K562 (cell line): ENCODE measurements at regions not wholly inside any gene's neighbourhood (a gene's known extent, or its start where the extent isn't known, plus 50 kb on each side); places are given as distances from the start of the nearest gene placed in this dataset.

Source experiments
- ATAC-seq: fragments of 200-7000 bp; cut with Tn5 transposase; 3 replicates; pipeline ENCODE4 v1.9.1; 2020; ENCODE audit warnings: moderate library complexity
- BruUV-seq: library from RNA; stranded (reverse); fragments of 400-500 nt; replicated peaks from 2 replicates; lab custom pipeline; 2021; lab: Mats Ljungman, UMichigan
- CTCF ChIA-PET: fragments of 300-600 bp; formaldehyde crosslinking; extraction: SDS; loops from one replicate; lab custom pipeline; 2021; ENCODE audit warnings: low intra/inter-chr PET ratio; lab: Yijun Ruan, JAX
- POLR2A ChIA-PET: fragments of 300-600, 350-650 bp; sonication (Branson Sonifier 250); formaldehyde crosslinking; extraction: SDS; loops from one replicate; lab custom pipeline; 2021; ENCODE audit warnings: antibody characterized with exemption, inconsistent platforms; lab: Yijun Ruan, JAX
- DNase-seq, 4 experiments: peaks; one replicate each; pipeline versions ENCODE4 v3.0.0 to v3.0.0-alpha.2; 2011 to 2018; ENCODE audit warnings: low spot score in 3 of 4, mixed read lengths in 3 of 4; ENCODE audit errors: extremely low read depth in 1 of 4
- FAIRE-seq: peaks from 2 replicates; lab custom pipeline; 2011; peaks lifted over from hg19 to GRCh38; lab: Jason Lieb, UNC
- H2AFZ ChIP-seq: 2 replicates; pipeline ENCODE4 v1.6.0; 2011; ENCODE audit warnings: low read depth, low read length, control low read depth, inconsistent platforms
- H3K27ac ChIP-seq: fragments of 200-600 bp; 3 replicates; pipeline ENCODE4 v1.8.0; 2011; ENCODE audit warnings: low read depth, mild to moderate bottlenecking, control low read depth, inconsistent platforms, low read length, moderate library complexity, mixed read lengths; ENCODE audit errors: extremely low read depth
- H3K27me3 ChIP-seq, 2 experiments: fragments of 300-600 bp in 1 of 2; 2 replicates in 1 of 2; 3 replicates in 1 of 2; pipeline versions ENCODE4 v1.6.0 to v1.8.0; 2011; ENCODE audit warnings: inconsistent platforms in 2 of 2, low read length in 2 of 2, mild to moderate bottlenecking in 1 of 2, mixed read lengths in 1 of 2, moderate library complexity in 1 of 2; ENCODE audit not compliant: control insufficient read depth in 2 of 2, insufficient read depth in 2 of 2
- H3K36me3 ChIP-seq: fragments of 300-600 bp; 3 replicates; pipeline ENCODE4 v1.8.0; 2011; ENCODE audit warnings: mild to moderate bottlenecking, low read length, inconsistent platforms; ENCODE audit not compliant: control insufficient read depth, insufficient read depth
- H3K4me1 ChIP-seq, 2 experiments: fragments of 200-600 bp in 1 of 2; replicated peaks in 1 of 2; 2 replicates in 1 of 2; 3 replicates in 1 of 2; pipeline versions ENCODE4 v1.5.1 to v1.8.0; 2011; ENCODE audit warnings: inconsistent platforms in 2 of 2, low read length in 2 of 2, mild to moderate bottlenecking in 1 of 2, mixed read lengths in 1 of 2, moderate library complexity in 1 of 2; ENCODE audit not compliant: control insufficient read depth in 2 of 2, insufficient read depth in 2 of 2
- H3K4me2 ChIP-seq: 2 replicates; pipeline ENCODE4 v1.6.1; 2011; ENCODE audit warnings: low read length, control low read depth, inconsistent platforms, mixed read lengths; ENCODE audit not compliant: insufficient read depth
- H3K4me3 ChIP-seq: fragments of 200-600 bp; sonication (generic), shearing (Covaris generic); 2 replicates; pipeline ENCODE4 v1.5.1; 2016; ENCODE audit warnings: control low read depth, inconsistent platforms
- H3K79me2 ChIP-seq: fragments of 200-600 bp; 3 replicates; pipeline ENCODE4 v1.8.0; 2011; ENCODE audit warnings: low read length, inconsistent platforms; ENCODE audit not compliant: control insufficient read depth, insufficient read depth
- H3K9ac ChIP-seq, 2 experiments: 2 replicates each; pipeline versions ENCODE4 v1.6.0 to v1.6.1; 2011; ENCODE audit warnings: low read depth in 2 of 2, low read length in 2 of 2, control low read depth in 1 of 2, inconsistent platforms in 1 of 2, mild to moderate bottlenecking in 1 of 2, mixed read lengths in 1 of 2; ENCODE audit not compliant: insufficient read depth in 1 of 2
- H3K9me1 ChIP-seq: one replicate; pipeline ENCODE4 v1.6.0; 2011; ENCODE audit warnings: inconsistent platforms, mild to moderate bottlenecking, low read length, moderate library complexity; ENCODE audit not compliant: control insufficient read depth, insufficient read depth
- H3K9me3 ChIP-seq: replicated peaks from 2 replicates; pipeline ENCODE4 v1.5.1; 2011; ENCODE audit warnings: low read depth, low read length, inconsistent platforms; ENCODE audit not compliant: control insufficient read depth, insufficient read depth
- H4K20me1 ChIP-seq: replicated peaks from 2 replicates; pipeline ENCODE4 v1.6.1; 2011; ENCODE audit warnings: low read length, inconsistent platforms, mixed read lengths; ENCODE audit not compliant: control insufficient read depth, insufficient read depth
- CAMTA2 ChIP-seq: fragments of 250-450 bp; sonication (Bioruptor Pico); conservative IDR thresholded peaks from 2 replicates; pipeline ENCODE4 v1.5.1; 2022
- CREBBP ChIP-seq: IDR thresholded peaks from one replicate; pipeline ENCODE4 v1.6.1; 2012; ENCODE audit warnings: low read depth, mild to moderate bottlenecking, control low read depth, inconsistent platforms, low read length
- DACH1 ChIP-seq: fragments of 450-650 bp; IDR thresholded peaks from 2 replicates; pipeline ENCODE4 v1.6.1; 2018; ENCODE audit not compliant: partially characterized antibody
- HNRNPUL1 ChIP-seq: fragments of 200-400 bp; formaldehyde crosslinking; IDR thresholded peaks from 2 replicates; pipeline ENCODE4 v1.6.1; 2017; ENCODE audit warnings: low read length
- MAZ ChIP-seq, 2 experiments: fragments of 450-650 bp in 1 of 2; sonication (generic) in 1 of 2; formaldehyde crosslinking; IDR thresholded peaks in 1 of 2; conservative IDR thresholded peaks in 1 of 2; 2 replicates each; pipeline versions ENCODE4 v1.4.0 to v1.5.0; 2020; ENCODE audit warnings: mild to moderate bottlenecking in 1 of 2, missing genetic modification reagents in 1 of 2
- MTA2 ChIP-seq: fragments of 450-650 bp; IDR thresholded peaks from 2 replicates; pipeline ENCODE4 v1.6.1; 2016; ENCODE audit warnings: low read depth
- MTA3 ChIP-seq: fragments of 450-650 bp; formaldehyde crosslinking; IDR thresholded peaks from 2 replicates; pipeline ENCODE4 v1.6.1; 2017; ENCODE audit warnings: mild to moderate bottlenecking, borderline replicate concordance
- POLR2AphosphoS2 ChIP-seq: IDR thresholded peaks from 2 replicates; pipeline ENCODE4 v1.6.1; 2012; ENCODE audit warnings: low read length, improper control_type of control experiment
- SIX5 ChIP-seq, 2 experiments: IDR thresholded peaks; 2 replicates each; pipeline ENCODE4 v1.6.1; 2011; ENCODE audit warnings: low read length in 2 of 2, borderline replicate concordance in 1 of 2, low read depth in 1 of 2, mild to moderate bottlenecking in 1 of 2, moderate library complexity in 1 of 2; ENCODE audit not compliant: insufficient read depth in 1 of 2
- SNIP1 ChIP-seq: fragments of 450-650 bp; IDR thresholded peaks from 2 replicates; pipeline ENCODE4 v1.7.1; 2017; ENCODE audit warnings: low read depth, mild to moderate bottlenecking
- XRCC3 ChIP-seq: fragments of 450-650 bp; IDR thresholded peaks from 2 replicates; pipeline ENCODE4 v1.6.1; 2017; ENCODE audit warnings: mild to moderate bottlenecking, moderate library complexity
- ZBED1 ChIP-seq: IDR thresholded peaks from 2 replicates; pipeline ENCODE4 v1.6.1; 2014
- ZNF239 ChIP-seq: fragments of 250-450 bp; sonication (Bioruptor Pico); IDR thresholded peaks from 2 replicates; pipeline ENCODE4 v1.4.0; 2020; ENCODE audit warnings: mild to moderate bottlenecking
- ZNF444 ChIP-seq: fragments of 250-450 bp; sonication (Bioruptor Pico); IDR thresholded peaks from 2 replicates; pipeline ENCODE4 v1.4.0; 2020; ENCODE audit warnings: mild to moderate bottlenecking, moderate library complexity
- ZNF780A ChIP-seq: fragments of 250-450 bp; sonication (Bioruptor Pico); IDR thresholded peaks from 2 replicates; pipeline ENCODE4 v1.5.0; 2021; ENCODE audit warnings: mild to moderate bottlenecking
- ZNF79 ChIP-seq: fragments of 250-450 bp; sonication (Bioruptor Pico); IDR thresholded peaks from 2 replicates; pipeline ENCODE4 v1.4.0; 2020; ENCODE audit warnings: low read depth, mild to moderate bottlenecking, moderate library complexity
- WGBS: fragments of 100-300 bp; shearing (Covaris generic); methylation state at CpG from one replicate; pipeline ENCODE4 v1.1.6; 2016; ENCODE audit warnings: low coverage, mixed read lengths; ENCODE audit not compliant: insufficient coverage; ENCODE audit errors: missing lambda C conversion rate; 5-methylcytosine and 5-hydroxymethylcytosine counted together
- in situ Hi-C: fragments of 300-500 bp; cut with MboI; formaldehyde crosslinking; loops from 4 replicates; pipeline ENCODE4 v1.15.0; 2018; ENCODE audit warnings: inconsistent platforms, mixed read lengths
- intact Hi-C: fragments of 100-400 bp; cut with micrococcal nuclease; formaldehyde crosslinking; loops from 2 replicates; pipeline ENCODE4 v1.14.2; 2022
- TF ChIP-seq, protein P1 (sequence below): fragments of 450-650 bp; conservative IDR thresholded peaks from 2 replicates; pipeline ENCODE4 v1.6.1; 2016; ENCODE audit warnings: missing genetic modification characterization, low read depth, mild to moderate bottlenecking, control low read depth, missing compliant biosample characterization
- TF ChIP-seq, protein P2 (sequence below): fragments of 250-450 bp; sonication (Bioruptor Pico); IDR thresholded peaks from 2 replicates; pipeline ENCODE4 v1.4.0; 2020; ENCODE audit warnings: borderline replicate concordance
- TF ChIP-seq, protein P3 (sequence below), 3 experiments: IDR thresholded peaks in 2 of 3; conservative IDR thresholded peaks in 1 of 3; 2 replicates each; pipeline ENCODE4 v1.5.1; 2011 to 2012; ENCODE audit warnings: low read length in 3 of 3, mild to moderate bottlenecking in 3 of 3, control low read depth in 2 of 3, improper control_type of control experiment in 1 of 3, inconsistent platforms in 1 of 3, low read depth in 1 of 3, mixed read lengths in 1 of 3, moderate library complexity in 1 of 3; ENCODE audit not compliant: insufficient read depth in 2 of 3
- TF ChIP-seq, protein P4 (sequence below): conservative IDR thresholded peaks from 2 replicates; pipeline ENCODE4 v1.6.1; 2011; ENCODE audit warnings: low read depth, mild to moderate bottlenecking, low read length; ENCODE audit not compliant: control insufficient read depth

DNA sequence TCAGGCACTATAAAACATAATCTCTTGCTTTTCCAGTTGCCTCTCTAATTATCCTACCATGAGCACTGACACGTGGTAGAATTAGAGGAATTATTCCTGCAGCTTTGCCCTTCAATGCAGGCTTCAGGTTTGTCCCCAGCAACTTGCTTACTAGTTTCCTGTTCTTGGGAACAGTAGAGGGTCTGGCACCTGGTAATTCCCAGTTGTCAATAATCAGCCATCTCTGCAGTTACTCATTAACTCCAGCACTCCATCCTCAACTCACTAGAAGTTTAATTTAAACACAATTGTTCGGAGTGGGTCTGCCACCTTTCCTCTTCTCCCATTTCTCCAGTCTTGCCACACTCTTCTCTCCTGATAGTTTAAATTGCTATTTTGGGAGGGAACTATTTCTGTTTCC, 324.3 kb upstream of the KIAA1217 start:
- 0 out of 2 replicates have a peak, but pooled peaks cover 3% of the 10 kb centered on the region for H3K9me3 ChIP-seq
- BruUV-seq = no TSS peak
- FAIRE-seq (no peak), DNase-seq (no peak), ATAC-seq (no peak)
- no peaks in the 10 kb centered on the region for H3K79me2 ChIP-seq
- no peaks in the 10 kb centered on the region for H3K4me1 ChIP-seq
- no peak overlapping the region for H3K4me3 ChIP-seq
- no peak overlapping the region for H2AFZ ChIP-seq
- ChIA-PET POLR2A (no interaction called here), CTCF (no interaction called here)
- no peak overlapping the region for H3K27ac ChIP-seq
- H3K36me3 ChIP-seq = no peaks in the 10 kb centered on the region
- no peak overlapping the region for H3K9ac ChIP-seq
- H4K20me1 ChIP-seq = no peaks in the 10 kb centered on the region
- WGBS = 0% methylated on average over 2 of the region's 2 CpGs
- TF ChIP-seq SIX5 (IDR thresholded peaks at IDR 0.05; ENCODE audit: borderline replicate concordance in 1 of 2, insufficient read depth in 1 of 2, low read depth in 1 of 2, low read length in 2 of 2) = no peak
- TF ChIP-seq, protein P1, sequence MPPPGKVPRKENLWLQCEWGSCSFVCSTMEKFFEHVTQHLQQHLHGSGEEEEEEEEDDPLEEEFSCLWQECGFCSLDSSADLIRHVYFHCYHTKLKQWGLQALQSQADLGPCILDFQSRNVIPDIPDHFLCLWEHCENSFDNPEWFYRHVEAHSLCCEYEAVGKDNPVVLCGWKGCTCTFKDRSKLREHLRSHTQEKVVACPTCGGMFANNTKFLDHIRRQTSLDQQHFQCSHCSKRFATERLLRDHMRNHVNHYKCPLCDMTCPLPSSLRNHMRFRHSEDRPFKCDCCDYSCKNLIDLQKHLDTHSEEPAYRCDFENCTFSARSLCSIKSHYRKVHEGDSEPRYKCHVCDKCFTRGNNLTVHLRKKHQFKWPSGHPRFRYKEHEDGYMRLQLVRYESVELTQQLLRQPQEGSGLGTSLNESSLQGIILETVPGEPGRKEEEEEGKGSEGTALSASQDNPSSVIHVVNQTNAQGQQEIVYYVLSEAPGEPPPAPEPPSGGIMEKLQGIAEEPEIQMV (tag) = no peak
- TF ChIP-seq CAMTA2 (CRISPR knock-in tag) = no peak
- TF ChIP-seq ZNF444 (CRISPR knock-in tag) = no peak
- no peak for TF ChIP-seq DACH1
- TF ChIP-seq, protein P2, sequence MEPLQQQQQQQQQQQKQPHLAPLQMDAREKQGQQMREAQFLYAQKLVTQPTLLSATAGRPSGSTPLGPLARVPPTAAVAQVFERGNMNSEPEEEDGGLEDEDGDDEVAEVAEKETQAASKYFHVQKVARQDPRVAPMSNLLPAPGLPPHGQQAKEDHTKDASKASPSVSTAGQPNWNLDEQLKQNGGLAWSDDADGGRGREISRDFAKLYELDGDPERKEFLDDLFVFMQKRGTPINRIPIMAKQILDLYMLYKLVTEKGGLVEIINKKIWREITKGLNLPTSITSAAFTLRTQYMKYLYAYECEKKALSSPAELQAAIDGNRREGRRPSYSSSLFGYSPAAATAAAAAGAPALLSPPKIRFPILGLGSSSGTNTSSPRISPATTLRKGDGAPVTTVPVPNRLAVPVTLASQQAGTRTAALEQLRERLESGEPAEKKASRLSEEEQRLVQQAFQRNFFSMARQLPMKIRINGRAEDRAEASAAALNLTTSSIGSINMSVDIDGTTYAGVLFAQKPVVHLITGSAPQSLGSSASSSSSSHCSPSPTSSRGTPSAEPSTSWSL (CRISPR knock-in tag) = no peak
- no peak for TF ChIP-seq MTA3
- no peak for TF ChIP-seq ZNF239
- TF ChIP-seq SNIP1 = no peak
- no peak for TF ChIP-seq ZBED1
- TF ChIP-seq CREBBP = no peak
- no peak for TF ChIP-seq XRCC3
- no peak for TF ChIP-seq MTA2
- TF ChIP-seq POLR2AphosphoS2 = no peak
- TF ChIP-seq MAZ (CRISPR knock-in tag; conservative IDR thresholded peaks at IDR 0.05 in 1 of 2, IDR thresholded peaks at IDR 0.05 in 1 of 2) = no peak
- no peak for TF ChIP-seq ZNF79 (CRISPR knock-in tag)
- TF ChIP-seq, protein P3, sequence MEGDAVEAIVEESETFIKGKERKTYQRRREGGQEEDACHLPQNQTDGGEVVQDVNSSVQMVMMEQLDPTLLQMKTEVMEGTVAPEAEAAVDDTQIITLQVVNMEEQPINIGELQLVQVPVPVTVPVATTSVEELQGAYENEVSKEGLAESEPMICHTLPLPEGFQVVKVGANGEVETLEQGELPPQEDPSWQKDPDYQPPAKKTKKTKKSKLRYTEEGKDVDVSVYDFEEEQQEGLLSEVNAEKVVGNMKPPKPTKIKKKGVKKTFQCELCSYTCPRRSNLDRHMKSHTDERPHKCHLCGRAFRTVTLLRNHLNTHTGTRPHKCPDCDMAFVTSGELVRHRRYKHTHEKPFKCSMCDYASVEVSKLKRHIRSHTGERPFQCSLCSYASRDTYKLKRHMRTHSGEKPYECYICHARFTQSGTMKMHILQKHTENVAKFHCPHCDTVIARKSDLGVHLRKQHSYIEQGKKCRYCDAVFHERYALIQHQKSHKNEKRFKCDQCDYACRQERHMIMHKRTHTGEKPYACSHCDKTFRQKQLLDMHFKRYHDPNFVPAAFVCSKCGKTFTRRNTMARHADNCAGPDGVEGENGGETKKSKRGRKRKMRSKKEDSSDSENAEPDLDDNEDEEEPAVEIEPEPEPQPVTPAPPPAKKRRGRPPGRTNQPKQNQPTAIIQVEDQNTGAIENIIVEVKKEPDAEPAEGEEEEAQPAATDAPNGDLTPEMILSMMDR (IDR thresholded peaks at IDR 0.05 in 2 of 3, conservative IDR thresholded peaks at IDR 0.05 in 1 of 3; ENCODE audit: insufficient read depth in 2 of 3, low read depth in 1 of 3, low read length in 3 of 3) = no peak
- no peak for TF ChIP-seq ZNF780A (CRISPR knock-in tag)
- TF ChIP-seq, protein P4, sequence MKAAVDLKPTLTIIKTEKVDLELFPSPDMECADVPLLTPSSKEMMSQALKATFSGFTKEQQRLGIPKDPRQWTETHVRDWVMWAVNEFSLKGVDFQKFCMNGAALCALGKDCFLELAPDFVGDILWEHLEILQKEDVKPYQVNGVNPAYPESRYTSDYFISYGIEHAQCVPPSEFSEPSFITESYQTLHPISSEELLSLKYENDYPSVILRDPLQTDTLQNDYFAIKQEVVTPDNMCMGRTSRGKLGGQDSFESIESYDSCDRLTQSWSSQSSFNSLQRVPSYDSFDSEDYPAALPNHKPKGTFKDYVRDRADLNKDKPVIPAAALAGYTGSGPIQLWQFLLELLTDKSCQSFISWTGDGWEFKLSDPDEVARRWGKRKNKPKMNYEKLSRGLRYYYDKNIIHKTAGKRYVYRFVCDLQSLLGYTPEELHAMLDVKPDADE = no peak
- TF ChIP-seq HNRNPUL1 = no peak
- intact Hi-C loops = no loop called here
- H3K4me2 ChIP-seq = no peak overlapping the region
- no peaks in the 10 kb centered on the region for H3K27me3 ChIP-seq
- no peaks in the 10 kb centered on the region for H3K9me1 ChIP-seq
- in situ Hi-C loops = no loop called here
